ENCODE measurements at regions not wholly inside any gene's neighbourhood (a gene's known extent, or its start where the extent isn't known, plus 50 kb on each side); places are given as distances from the start of the nearest gene placed in this dataset.

DNA sequence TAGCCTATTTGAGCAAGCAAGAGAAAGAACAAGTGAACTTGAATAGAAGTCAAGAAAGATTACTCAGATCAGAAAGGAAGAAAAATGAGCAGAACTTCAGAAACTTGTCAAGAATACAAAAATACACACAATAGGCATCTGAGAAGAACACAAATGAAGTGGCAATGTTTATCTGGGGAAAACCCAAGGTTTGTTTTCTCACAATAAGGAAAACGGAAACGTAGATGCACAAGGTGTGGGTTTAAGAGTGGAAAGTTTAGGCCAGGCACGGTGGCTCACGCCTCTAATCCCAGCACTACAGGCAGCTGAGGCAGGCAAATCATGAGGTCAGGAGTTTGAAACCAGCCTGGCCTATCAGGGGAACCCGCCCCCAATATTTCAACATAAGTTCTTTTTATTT, 159.5 kb upstream of the GYPC start:
- H3K36me3 ChIP-seq (ENCODE audit: control insufficient read depth, insufficient read depth, low read length): no peaks in the 10 kb centered on the region
- H3K27ac ChIP-seq (ENCODE audit: insufficient read depth, low read length): no peak overlapping the region
- dilution Hi-C loops (cut with HindIII; ENCODE audit: low sequenced_read_pairs, unreplicated experiment): no loop called here
- H3K9me3 ChIP-seq (ENCODE audit: control insufficient read depth, insufficient read depth, low read length): peaks cover 3% of the 10 kb centered on the region; the same call in 1 of the 2 replicates
- ATAC-seq (ENCODE audit: low read depth) (no peak), DNase-seq (no peak)
- H4K91ac ChIP-seq (ENCODE audit: insufficient read depth, low read depth, low read length): no peak overlapping the region
- H2BK5ac ChIP-seq (ENCODE audit: low read depth, low read length, poor library complexity, severe bottlenecking): no peak overlapping the region
- H3K4me1 ChIP-seq (ENCODE audit: control insufficient read depth, insufficient read depth, low read length): no peaks in the 10 kb centered on the region
- no peak overlapping the region for H3K14ac ChIP-seq (replicated peaks; ENCODE audit: low read depth, low read length)
- H2BK120ac ChIP-seq (ENCODE audit: low read depth, low read length): no peak overlapping the region
- TF ChIP-seq, protein P1, sequence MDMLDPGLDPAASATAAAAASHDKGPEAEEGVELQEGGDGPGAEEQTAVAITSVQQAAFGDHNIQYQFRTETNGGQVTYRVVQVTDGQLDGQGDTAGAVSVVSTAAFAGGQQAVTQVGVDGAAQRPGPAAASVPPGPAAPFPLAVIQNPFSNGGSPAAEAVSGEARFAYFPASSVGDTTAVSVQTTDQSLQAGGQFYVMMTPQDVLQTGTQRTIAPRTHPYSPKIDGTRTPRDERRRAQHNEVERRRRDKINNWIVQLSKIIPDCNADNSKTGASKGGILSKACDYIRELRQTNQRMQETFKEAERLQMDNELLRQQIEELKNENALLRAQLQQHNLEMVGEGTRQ (IDR thresholded peaks at IDR 0.05; ENCODE audit: low read depth, low read length): no peak
- TF ChIP-seq BHLHE40 (IDR thresholded peaks at IDR 0.05; ENCODE audit: low read depth, low read length) (no peak), POLR2A (IDR thresholded peaks at IDR 0.05; ENCODE audit: low read depth, low read length) (no peak), MXI1 (IDR thresholded peaks at IDR 0.05; ENCODE audit: borderline replicate concordance, low read depth, low read length) (no peak), MAFK (IDR thresholded peaks at IDR 0.05; ENCODE audit: low read depth, low read length) (no peak), NFE2L2 (IDR thresholded peaks at IDR 0.05; ENCODE audit: low read depth, low read length) (no peak), FOS (IDR thresholded peaks at IDR 0.05; ENCODE audit: low read depth, low read length) (no peak), RAD21 (IDR thresholded peaks at IDR 0.05; ENCODE audit: low read length) (no peak), CHD1 (IDR thresholded peaks at IDR 0.05; ENCODE audit: low read depth, low read length) (no peak), SMC3 (IDR thresholded peaks at IDR 0.05; ENCODE audit: low read depth, low read length) (no peak), RCOR1 (IDR thresholded peaks at IDR 0.05; ENCODE audit: insufficient replicate concordance, low read length) (no peak), ELK1 (IDR thresholded peaks at IDR 0.05; ENCODE audit: borderline replicate concordance, low read depth, low read length) (no peak), MAZ (IDR thresholded peaks at IDR 0.05; ENCODE audit: borderline replicate concordance, low read depth, low read length) (no peak)
- TF ChIP-seq, protein P2, sequence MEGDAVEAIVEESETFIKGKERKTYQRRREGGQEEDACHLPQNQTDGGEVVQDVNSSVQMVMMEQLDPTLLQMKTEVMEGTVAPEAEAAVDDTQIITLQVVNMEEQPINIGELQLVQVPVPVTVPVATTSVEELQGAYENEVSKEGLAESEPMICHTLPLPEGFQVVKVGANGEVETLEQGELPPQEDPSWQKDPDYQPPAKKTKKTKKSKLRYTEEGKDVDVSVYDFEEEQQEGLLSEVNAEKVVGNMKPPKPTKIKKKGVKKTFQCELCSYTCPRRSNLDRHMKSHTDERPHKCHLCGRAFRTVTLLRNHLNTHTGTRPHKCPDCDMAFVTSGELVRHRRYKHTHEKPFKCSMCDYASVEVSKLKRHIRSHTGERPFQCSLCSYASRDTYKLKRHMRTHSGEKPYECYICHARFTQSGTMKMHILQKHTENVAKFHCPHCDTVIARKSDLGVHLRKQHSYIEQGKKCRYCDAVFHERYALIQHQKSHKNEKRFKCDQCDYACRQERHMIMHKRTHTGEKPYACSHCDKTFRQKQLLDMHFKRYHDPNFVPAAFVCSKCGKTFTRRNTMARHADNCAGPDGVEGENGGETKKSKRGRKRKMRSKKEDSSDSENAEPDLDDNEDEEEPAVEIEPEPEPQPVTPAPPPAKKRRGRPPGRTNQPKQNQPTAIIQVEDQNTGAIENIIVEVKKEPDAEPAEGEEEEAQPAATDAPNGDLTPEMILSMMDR (conservative IDR thresholded peaks at IDR 0.05; ENCODE audit: low read depth, low read length): no peak
- no peak overlapping the region for H2BK20ac ChIP-seq (ENCODE audit: low read depth, low read length)
- H2AFZ ChIP-seq (replicated peaks; ENCODE audit: low read length, poor library complexity): no peak overlapping the region
- no peaks in the 10 kb centered on the region for H3K79me1 ChIP-seq (ENCODE audit: low read depth in 1 of 2, low read length in 2 of 2)
- H3K4me2 ChIP-seq (ENCODE audit: low read depth, low read length): no peak overlapping the region
- no peaks in the 10 kb centered on the region for H3K27me3 ChIP-seq (ENCODE audit: control insufficient read depth, insufficient read depth, low read length)
- no peak overlapping the region for H3K4ac ChIP-seq (ENCODE audit: low read depth, low read length)
- no peak overlapping the region for H3K4me3 ChIP-seq (ENCODE audit: insufficient read depth, low read depth, low read length)
- in situ Hi-C loops (cut with MboI; ENCODE audit: low sequenced_read_pairs): no loop called here
- ChIA-PET CTCF (no interaction called here), POLR2A (ENCODE audit: unreplicated experiment) (no interaction called here)
- no peak overlapping the region for H3K18ac ChIP-seq (ENCODE audit: low read depth, low read length)
- H4K8ac ChIP-seq (ENCODE audit: low read depth in 2 of 2, low read length in 2 of 2): no peak overlapping the region
- WGBS, 2 experiments (ENCODE audit: extremely low coverage in 2 of 2, insufficient read length in 1 of 2): no CpG with 5 or more reads among the region's 5 CpGs
- no peaks in the 10 kb centered on the region for H4K20me1 ChIP-seq (ENCODE audit: insufficient read depth, low read length)
- intact Hi-C loops (cut with micrococcal nuclease): no loop called here
- H3K9ac ChIP-seq (ENCODE audit: low read depth, low read length): no peak overlapping the region
- no peaks in the 10 kb centered on the region for H3K9me1 ChIP-seq (ENCODE audit: insufficient read depth, low read length)
- no peak overlapping the region for H4K5ac ChIP-seq (ENCODE audit: low read depth, low read length)
- no peak overlapping the region for H2BK15ac ChIP-seq (ENCODE audit: low read depth, low read length)
- no peak overlapping the region for H3K23ac ChIP-seq (ENCODE audit: low read depth, low read length)
- no peak overlapping the region for H2AK9ac ChIP-seq (replicated peaks; ENCODE audit: low read depth, low read length, poor library complexity)
- BruUV-seq (replicated peaks): no TSS peak
- H3K56ac ChIP-seq (ENCODE audit: extremely low read depth, insufficient read depth, low read length): no peak overlapping the region
- H2AK5ac ChIP-seq (ENCODE audit: low read depth, low read length): no peak overlapping the region

All from IMR-90 (cell line).